GM21447 (cell line): ENCODE measurements at regions not wholly inside any gene's neighbourhood (a gene's known extent, or its start where the extent isn't known, plus 50 kb on each side); places are given as distances from the start of the nearest gene placed in this dataset.
"Not testable (repeated sequence)": the region's sequence is repeated elsewhere in the genome, so short reads cannot be mapped to it uniquely, and the experiment has no call there.

ENCODE experiments used
- ATAC-seq: cut with Tn5 transposase; IDR thresholded peaks from one replicate; pipeline ENCODE4 v1.9.1; 2021; ENCODE audit not compliant: unreplicated experiment

DNA sequence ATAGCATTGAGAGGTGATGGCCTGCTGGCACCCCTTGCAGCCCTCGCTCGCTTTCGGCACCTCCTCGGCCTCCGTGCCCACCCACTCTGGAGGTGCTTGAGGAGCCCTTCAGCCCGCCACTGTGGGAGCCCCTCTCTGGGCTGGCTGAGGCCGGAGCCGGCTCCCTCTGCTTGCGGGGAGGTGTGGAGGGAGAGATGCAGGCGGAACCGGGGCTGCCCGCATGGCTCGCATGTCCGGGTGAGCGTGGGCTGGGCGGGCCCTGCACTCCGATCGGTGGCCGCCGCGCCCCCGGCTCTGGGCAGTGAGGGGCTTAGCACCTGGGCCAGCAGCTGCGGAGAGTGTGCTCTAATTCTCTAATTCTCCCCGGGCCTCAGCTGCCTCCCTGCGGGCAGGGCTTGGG is 101.1 kb downstream of the KIF4B start:
- no peak for ATAC-seq

DNA sequence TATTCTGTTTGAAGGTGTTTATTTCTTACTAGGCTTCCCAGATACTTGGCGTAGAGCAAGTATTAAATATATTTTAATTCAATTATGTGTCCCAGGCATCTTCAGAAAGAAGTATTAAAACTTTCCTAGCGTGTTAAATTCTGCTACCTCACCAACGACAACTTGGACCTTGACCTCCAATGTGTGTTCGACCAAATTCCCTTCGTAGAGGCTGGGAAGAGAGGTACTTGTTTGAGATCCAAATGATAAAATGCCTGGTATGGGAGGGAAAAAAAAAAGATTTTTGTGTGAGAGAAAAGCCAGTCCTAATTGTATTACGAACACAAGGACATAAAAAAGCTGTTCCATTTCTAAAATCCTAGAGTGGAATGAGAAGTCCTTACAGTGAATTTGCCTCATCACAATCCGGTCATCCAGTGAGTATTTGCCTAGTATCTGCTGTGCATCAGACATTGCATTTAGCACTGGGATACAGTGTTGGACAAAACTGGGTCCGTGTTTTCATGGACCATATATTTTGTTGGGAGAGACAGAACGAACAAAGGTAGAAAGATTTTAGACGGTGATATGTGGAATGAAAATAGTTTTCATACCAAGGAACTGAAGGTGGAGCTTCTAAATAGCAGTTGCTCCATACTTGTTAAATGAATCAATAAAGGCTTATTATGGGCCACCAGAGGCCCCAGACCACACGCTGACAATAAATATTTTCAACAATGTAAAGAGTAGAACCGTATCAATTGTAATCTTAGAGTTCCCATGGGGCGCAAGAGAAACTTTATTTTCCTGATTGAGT is 103.1 kb downstream of the KIF4B start:
- ATAC-seq: no peak

DNA sequence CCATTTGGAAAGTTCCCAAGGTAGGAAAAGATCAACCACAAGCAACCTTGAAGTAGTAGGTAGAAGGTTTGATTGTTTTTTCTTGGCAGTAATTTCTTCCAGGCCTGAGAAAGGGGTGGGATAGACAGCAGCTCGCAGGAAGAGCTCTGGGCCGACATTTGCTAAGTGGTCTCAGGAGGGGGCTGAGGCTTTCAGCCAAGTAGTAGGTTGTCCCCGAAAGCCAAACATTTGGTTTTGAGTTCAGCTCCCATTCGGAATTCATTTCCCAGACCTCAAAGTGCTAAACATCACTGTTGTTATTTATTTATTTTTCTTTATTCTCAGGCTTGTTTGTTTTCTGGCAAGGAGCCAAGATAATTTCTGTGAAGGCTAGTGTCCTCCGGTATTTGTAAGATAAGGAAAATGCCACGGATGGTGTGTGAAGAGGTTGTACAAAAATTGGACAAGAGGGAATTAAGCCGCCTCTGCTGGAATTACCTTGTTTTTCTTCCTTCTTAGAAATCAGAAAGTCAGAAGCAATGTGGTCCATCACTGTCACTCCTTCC is 112.1 kb downstream of the KIF4B start:
- ATAC-seq: no peak

DNA sequence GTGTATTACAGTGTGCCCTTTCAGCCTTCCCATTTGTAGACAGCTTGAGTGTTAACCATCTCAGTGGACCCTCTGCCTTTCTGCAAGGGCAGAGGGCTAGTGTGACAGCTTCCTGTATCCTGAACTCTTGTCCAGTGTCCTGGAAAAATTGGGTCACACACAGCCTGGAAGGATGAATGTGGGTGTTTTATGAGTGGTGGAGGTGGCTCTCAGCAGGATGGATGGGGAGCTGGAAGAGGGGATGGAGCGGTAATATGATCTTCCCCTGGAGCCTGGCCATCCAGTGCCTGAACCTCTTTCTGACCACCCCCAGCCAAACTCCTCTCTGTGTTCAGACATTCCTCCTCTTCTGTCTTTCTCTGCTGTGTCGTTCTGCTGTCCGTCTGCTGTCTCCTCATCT is 113.0 kb downstream of the KIF4B start:
- ATAC-seq: no peak

DNA sequence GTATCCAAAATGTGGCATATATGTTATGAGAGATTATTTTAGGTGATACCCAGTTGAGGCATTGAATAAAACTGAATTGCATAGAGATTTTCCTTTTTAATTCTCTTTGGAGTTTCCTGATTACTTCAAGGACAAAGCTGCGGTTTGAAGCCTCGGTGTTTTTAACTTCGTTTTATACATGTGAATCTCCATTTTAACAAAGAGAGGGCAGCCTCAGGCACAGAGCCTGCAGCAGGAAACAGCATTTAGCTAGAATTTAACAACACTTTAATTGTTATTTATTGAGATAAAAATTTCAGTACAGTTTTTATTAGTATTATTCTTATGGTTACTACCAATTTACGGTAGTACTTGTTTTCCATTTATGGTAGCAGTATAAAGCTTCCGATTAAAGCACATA is 114.0 kb downstream of the KIF4B start:
- ATAC-seq: no peak

DNA sequence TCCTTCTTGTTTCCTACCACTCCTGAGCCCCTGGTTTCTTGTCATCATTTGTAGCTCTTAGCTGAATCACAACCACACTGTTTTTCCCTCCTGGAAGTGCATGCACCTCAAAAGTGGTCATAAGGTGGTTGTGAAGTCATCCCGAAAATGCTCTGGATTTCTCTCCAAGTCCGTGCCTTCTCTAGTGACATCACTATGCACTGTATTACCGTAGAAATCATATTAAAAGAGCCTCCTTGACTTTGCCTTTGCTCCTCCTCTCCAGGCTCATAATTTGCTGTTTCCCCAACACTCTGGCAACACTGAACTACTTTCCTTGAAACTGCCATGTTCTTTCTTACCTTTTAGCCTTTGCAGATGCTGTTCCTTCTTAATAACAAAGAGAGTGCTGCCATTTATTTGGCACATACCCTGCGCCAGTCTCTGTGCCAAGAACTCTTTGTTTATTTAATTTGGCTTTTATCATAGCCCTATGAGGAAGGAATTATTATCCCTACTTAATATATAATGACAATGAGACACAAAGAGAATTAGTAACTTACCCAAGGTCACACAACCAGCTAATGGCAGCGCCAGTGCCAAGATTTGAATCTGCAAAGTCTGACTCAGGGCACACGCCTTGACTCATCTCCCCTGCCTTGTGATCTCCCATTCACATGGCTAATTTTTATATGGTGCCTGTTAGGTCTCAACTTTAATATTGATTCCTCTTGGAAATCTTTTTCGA is 115.4 kb downstream of the KIF4B start:
- no peak for ATAC-seq

DNA sequence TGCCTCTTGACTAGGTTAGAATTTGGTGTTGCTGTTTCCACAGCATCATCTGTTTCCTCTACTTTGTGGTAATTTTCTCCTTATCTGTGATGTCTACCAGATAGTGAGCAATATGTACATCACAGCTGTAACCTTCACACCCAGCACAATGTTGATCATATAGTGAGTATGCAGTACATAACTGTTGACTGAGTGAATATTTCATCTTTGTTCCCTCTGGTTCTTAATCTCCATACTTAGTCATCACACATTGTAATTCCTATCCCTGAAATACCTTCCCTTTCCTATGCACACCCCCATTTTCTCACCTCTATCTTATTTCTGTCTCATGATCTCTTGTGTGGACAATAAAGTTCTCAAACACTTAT is 115.9 kb downstream of the KIF4B start:
- no peak for ATAC-seq

DNA sequence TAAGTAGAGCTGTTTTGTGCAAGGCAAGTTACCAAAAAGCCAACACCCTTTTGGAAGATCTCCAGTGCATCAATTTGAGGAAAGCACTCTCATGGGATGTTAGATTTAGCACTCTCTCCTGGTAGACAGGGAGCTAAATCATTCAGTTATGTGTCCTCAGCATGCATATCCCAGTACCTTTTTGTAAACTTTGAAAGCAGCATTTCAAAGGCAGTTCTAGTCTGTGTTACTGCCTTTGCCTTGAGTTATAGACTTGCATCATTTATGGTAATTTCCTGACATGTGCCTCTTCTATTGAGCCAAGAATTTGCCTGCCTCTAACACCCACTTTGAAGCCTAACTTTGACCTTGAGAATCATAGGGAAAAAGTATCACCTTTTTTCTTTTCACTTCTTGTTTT is 120.6 kb downstream of the KIF4B start:
- ATAC-seq: no peak

DNA sequence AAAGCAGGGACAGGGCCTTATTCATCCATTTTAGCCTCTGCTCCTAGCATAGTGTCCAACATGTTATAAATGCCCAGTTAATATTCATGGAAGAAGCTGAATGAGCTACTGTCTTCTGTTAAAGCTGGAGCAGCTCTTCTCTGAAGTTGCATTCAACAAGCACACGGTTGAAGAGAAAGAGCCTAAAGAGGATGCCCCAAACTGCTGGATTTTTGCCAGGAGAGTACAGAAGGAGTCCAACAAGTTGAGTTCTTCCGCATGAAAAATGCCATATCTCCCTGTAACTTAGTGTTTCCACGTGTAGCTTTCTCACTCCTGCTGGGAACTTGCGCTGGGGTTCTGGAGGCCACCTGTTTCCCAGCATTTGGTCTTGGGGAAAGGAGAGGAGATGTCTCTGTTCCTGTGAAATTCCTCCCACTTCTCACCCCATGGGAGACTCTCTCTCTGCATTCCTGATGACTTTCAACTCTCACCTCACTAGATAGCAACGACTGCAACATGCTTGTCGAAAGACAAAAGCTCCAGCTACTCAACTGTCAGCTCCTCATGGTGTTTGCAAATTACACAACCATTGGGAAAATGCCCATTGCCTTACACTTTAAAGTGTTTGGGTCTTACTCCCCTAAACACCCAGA is 122.8 kb downstream of the KIF4B start:
- ATAC-seq: no peak

DNA sequence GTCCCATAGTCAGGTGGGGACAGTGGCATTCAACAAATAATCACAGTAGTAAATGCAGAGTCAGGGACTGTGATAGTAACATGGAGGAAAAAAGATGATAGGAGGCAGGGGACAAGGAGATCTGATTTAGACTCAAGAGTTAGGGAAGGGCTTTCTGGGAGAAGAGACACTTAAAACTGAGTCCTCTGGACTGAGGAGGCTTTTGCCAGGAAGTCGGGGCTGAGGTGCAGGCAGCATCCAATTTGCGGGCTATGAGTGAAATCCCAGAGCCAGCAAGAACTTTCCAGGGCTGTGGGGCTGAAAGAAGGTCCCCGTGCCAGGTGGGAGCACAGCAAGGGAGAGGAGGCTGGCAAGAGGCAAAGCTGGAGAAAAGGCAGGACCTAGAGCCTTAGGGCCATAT is 124.1 kb downstream of the KIF4B start:
- no peak for ATAC-seq

DNA sequence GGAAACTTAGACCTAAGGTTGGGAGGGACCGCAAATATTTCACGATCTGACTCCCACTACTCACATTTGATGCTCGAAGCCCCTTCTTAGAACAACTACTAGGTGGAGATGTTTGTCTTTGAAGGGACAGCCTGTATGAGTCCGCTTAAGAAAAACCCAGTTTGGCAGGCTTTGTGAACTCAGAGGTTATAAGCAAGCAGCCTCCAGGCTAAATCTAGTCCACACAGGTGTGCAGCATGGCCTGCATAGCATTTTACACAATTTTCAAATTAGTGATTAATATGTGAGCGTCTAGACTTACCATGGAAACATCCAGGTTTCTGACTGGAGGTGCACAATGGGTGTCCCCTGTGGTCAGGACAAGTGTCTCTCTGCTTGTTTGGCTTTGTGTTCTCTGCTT is 127.1 kb downstream of the KIF4B start:
- no peak for ATAC-seq

DNA sequence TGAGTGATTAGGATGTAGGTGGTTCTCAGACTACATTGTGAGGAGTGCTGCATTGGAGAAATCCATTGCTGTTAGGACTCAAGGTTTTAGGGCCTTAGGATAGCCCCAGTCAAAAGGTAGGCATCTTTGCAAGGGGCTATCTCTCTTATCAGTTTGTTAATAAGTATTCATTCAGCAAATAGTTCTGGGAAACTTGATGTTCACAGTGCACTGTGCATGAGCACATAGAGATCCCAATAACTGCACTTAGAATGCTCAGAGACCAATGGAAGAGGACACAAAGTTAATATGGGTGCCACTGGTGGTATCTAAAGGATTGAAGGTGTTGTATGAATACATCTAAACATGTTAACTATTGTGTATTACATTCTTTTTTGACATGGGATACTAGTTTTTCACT is 131.4 kb downstream of the KIF4B start:
- no peak for ATAC-seq

DNA sequence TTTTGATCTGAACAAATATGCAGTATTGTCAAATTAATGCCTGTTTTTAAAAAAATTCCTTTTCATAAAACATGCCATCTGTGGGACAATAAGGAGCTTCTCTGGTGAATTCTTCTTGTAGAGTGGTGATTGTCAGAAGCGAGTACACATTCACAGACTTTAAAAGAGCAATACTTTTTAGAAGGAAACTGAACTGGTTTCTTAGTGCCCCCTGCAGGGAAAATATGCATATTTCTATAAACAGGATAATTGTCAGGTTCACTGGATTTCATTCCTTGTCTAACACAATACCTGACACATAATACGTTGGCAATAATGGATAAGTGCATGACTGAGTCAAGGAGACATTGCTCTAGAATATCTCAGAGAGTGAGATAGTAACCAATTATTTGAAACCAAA is 133.7 kb downstream of the KIF4B start:
- ATAC-seq: no peak

DNA sequence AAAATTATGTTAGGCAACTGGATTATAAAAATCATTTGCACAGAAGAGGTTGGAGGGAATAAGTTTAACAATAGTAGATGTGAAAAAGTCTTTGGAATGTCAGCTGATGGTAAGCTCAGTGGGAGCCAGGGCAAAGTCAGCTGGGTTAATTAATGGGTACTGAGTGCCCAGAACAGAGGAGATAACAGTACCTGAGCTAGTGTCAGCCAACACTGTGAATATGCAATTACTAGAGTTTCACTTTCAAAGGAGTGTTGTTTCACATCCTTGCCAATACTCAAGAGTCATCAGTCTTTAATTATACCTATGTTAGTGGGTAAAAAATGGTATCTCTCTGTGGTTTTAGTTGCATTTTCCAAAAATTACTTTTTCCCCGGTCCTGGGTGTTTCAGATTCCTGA is 135.1 kb downstream of the KIF4B start:
- ATAC-seq: no peak

DNA sequence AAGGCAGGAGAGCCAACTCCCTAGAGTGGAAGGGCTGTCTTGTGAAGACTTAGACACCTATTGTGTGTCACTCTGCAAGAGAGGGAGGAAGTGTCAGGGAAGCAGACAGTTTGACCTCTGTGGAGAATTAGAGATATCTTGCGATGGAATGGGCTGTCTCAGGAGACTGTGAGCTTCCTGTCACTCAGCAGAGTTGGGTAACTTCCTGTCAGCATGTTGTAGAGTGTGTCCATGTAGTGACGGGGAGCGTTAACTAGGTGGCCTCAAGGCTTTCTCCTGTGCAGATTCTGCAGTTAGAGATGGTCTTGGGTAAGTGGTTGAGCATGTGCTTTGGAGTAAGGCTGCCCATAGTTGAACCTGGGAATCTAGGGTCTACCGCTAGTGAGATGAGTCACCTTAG is 136.5 kb downstream of the KIF4B start:
- no peak for ATAC-seq

DNA sequence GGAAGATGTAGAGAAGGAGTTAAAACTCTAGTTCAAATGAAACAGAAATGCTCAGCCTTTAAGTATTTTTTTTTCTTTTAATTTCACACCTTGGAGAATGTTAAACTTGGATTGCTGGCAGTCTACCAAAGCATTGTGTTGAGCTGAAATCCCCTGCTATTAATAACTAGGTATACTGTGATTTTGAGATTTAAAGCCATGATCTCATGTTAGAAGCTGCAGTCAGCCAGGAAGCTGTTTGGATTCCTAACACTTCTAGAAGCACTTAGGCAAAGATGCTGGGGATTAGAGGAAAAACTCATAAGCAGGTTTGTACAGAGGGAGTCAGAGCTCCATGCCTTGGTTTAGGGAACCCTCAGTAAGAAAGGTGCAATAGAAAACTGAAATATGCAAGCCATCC is 141.4 kb downstream of the KIF4B start:
- no peak for ATAC-seq

DNA sequence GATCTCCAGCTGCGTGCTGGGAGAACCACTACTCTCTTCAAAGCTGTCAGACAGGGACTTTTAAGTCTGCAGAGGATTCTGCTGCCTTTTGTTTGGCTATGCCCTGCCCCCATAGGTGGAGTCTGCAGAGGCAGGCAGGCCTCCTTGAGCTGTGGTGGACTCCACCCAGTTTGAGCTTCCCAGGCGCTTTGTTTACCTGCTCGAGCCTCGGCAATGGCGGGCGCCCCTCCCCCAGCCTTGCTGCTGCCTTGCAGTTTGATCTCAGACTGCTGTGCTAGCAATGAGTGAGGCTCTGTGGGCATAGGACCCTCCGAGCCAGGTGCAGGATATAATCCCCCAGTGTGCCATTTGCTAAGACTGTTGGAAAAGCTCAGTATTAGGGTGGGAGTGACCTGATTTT is 149.5 kb downstream of the KIF4B start:
- not testable (repeated sequence) for ATAC-seq

DNA sequence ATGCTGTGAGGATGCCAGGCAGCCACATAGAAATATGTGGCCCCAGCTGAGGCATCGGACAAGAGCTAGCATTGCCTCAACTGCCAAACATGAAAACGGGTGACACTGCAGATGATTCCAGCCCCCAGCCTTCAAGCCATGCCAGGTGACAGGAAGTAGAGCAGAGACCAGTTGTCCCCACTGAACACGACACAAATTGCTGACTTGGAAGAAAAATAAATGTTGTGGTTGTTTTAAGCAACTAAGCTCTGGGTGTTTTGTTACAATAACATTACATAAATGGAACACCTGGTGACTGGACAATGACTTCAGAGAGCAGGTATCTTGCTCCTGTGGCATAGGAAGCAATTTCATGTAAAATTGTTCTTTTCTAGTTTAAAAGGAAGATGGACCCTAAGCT is 154.2 kb downstream of the KIF4B start:
- no peak for ATAC-seq

DNA sequence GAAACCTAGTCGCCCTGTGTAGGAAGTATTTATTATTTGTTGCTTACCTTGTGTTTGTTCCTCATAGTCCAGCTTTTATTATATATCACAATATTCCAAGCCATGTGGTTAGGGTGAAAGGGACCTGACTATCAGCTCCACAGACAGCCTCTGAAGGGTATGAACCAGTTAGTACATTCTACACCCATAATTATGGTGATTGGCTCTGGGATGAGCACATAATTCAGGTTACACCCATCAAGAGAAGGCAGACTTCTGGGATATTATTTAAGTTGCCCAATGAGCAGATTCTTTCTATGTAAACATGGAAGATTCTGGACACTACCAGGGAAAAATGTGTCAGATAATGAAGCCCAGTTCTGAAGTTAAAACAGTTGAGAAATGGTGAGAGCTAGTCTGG is 168.0 kb downstream of the KIF4B start:
- ATAC-seq: no peak

DNA sequence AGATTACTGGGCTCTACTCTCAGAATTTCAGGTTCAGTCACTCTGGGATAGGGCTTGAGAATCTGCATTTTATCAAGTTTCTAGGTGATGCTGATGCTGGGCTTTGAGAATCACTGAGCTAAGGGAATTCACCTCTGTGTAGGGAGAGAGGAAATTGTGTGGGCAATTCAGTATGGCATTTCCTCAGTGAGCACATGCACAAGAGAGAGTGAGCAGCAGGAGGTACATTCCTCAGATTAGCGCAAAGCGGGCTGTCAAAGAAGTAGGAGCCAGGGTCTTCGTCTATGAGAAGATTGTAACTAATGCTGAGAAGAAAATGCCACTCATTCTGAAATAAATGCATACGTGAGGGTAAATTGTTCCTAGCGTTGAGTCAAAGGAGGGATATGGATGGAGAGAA is 175.9 kb downstream of the KIF4B start:
- no peak for ATAC-seq

DNA sequence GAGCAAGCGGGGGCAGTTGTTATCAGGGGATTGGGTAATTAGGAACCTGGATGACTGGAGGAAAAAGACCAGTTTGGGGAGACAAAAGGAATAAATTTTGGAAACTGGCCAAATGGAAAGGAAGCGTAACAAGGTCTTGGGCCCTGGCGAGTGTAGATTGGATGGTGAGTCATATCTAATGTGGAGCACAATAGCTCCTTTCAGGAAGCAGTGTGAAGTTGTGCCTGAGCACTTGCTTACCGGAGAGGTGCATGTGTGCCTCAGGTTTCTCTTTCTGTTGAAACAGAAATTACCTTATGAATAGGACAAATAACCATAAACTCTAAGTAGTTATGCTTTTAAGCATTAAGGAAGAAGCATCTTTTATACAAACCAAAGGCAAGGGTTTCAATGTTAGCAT is 176.4 kb downstream of the KIF4B start:
- ATAC-seq: no peak

DNA sequence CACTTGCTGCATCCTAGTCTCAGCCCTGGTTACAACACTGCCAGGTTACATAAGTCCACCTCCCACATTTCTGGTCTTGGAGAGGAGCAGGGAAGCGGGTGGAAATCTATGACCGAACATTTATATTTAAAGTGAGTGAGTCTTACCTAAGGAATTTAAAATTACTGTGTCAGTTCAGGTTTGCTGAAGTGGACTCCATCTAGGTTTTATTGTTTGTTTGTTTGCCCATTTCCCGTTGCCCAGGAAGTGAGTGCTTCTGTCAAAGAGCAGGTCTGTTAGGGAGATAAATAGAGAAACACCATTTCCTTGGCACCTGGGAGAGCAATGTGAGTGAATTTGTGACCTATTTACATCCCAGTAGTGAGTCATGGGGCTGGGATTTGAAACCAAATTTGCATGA is 179.5 kb downstream of the KIF4B start:
- no peak for ATAC-seq
